ENCODE measurements at regions not wholly inside any gene's neighbourhood (a gene's known extent, or its start where the extent isn't known, plus 50 kb on each side); places are given as distances from the start of the nearest gene placed in this dataset.
"Not testable (repeated sequence)": the region's sequence is repeated elsewhere in the genome, so short reads cannot be mapped to it uniquely, and the experiment has no call there.

- DNase-seq (ENCODE audit: low spot score), result no peak
Measured at GRCh38 chr7:137110091-137110509, 233.4 kb downstream of the PTN start.

- not testable (repeated sequence) for DNase-seq (ENCODE audit: low spot score)
Measured at GRCh38 chr7:137107802-137108201, 235.7 kb downstream of the PTN start.

GRCh38 chr7:137103526-137103925 lies 235.1 kb downstream of the CHRM2 start:
- not testable (repeated sequence) for DNase-seq (ENCODE audit: low spot score)

- no peak for DNase-seq (ENCODE audit: low spot score)
Measured at GRCh38 chr7:137097111-137097510, 228.7 kb downstream of the CHRM2 start.

- DNase-seq (ENCODE audit: low spot score), result no peak
Measured at GRCh38 chr7:137096607-137097006, 228.2 kb downstream of the CHRM2 start.

GRCh38 chr7:137093198-137093597 lies 224.7 kb downstream of the CHRM2 start:
- no peak for DNase-seq (ENCODE audit: low spot score)

GRCh38 chr7:137091396-137091795 lies 222.9 kb downstream of the CHRM2 start:
- no peak for DNase-seq (ENCODE audit: low spot score)

- no peak for DNase-seq (ENCODE audit: low spot score)
Measured at GRCh38 chr7:137086896-137087295, 218.4 kb downstream of the CHRM2 start.

GRCh38 chr7:137084607-137085380 lies 216.3 kb downstream of the CHRM2 start:
- DNase-seq (ENCODE audit: low spot score), result no peak

GRCh38 chr7:137082391-137082790 lies 213.9 kb downstream of the CHRM2 start:
- no peak for DNase-seq (ENCODE audit: low spot score)

GRCh38 chr7:137081321-137082093 lies 213.1 kb downstream of the CHRM2 start:
- no peak for DNase-seq (ENCODE audit: low spot score)

GRCh38 chr7:137080516-137081203 lies 212.2 kb downstream of the CHRM2 start:
- no peak for DNase-seq (ENCODE audit: low spot score)

GRCh38 chr7:137078781-137079180 lies 210.3 kb downstream of the CHRM2 start:
- DNase-seq (ENCODE audit: low spot score), result no peak

GRCh38 chr7:137074391-137075030 lies 206.1 kb downstream of the CHRM2 start:
- DNase-seq (ENCODE audit: low spot score), result no peak

- no peak for DNase-seq (ENCODE audit: low spot score)
Measured at GRCh38 chr7:137073571-137074325, 205.3 kb downstream of the CHRM2 start.

All from NAMALWA (cell line).